NCI-H345 (cell line): ENCODE measurements at regions not wholly inside any gene's neighbourhood (a gene's known extent, or its start where the extent isn't known, plus 50 kb on each side); places are given as distances from the start of the nearest gene placed in this dataset.
A peak's percentile ranks its signal among the peaks of the same experiment; 100 is the strongest.

ENCODE experiments used
- DNase-seq: peaks from one replicate; lab custom pipeline; 2025; lab: John Stamatoyannopoulos, UW

- DNase-seq, result peak; percentile 33
Observed at GRCh38 chr18:37946324-37946723, 380.7 kb upstream of the CELF4 start.

GRCh38 chr18:37944700-37945270, 379.2 kb upstream of the CELF4 start:
- DNase-seq, result no peak

DNA sequence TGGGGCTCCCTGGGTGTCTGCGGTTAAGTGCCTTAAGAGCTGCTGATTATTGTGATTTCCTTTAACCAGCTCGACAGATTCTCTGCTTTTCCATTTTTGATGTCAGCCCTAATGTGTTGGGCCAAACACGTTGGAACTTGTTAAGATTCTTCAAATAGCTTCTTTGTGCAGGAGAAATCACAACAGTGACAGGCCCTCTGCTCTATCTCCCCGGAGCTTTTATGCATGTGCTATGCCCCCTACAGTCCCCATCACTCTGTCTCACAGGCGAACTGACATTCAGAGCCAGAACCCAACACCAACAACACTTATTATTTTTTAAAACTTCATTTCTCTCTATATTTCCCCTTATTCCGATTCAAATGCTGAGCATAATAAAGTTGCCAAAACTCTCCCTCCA, 371.7 kb upstream of the CELF4 start:
- no peak for DNase-seq

DNA sequence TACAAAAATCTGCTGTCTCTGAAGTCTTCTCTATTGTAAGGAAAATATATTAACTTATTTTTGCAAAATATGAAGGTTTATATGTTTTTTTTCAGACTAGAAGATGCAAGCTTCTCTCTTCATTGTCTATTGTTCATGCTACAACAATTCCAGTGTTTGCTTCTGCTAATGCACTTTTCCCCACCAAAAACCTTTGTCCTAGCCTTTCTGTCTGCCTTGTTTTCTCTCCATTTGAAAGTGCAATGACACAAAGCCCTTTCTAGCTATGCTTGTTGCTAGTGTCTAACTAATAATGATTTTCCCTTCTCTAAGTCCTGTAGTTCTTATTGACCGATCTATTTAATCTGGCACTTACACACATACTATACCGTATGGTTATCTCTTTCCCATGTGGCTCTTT, 369.5 kb upstream of the CELF4 start:
- DNase-seq, result no peak

DNA sequence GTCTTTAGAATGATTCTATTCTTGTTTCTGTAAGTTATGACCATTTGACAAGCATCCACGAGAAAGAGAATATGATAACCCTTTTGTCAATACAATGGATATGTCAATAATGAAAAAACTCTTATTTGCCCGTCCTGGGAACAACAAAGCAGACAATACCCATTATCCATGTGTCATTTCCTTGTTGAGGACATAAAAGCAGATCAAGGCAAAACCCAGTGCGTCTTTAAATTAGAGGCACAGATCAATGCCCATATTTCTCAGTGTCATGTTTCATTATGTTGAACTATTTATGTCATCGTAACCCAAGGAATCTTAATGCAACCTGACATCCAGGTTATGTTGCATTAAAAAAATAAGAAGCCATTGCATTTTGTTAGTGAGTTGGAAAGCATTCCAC, 365.0 kb upstream of the CELF4 start:
- DNase-seq, result no peak

- DNase-seq, result no peak
Observed at GRCh38 chr18:37922162-37922561, 356.6 kb upstream of the CELF4 start.

DNA sequence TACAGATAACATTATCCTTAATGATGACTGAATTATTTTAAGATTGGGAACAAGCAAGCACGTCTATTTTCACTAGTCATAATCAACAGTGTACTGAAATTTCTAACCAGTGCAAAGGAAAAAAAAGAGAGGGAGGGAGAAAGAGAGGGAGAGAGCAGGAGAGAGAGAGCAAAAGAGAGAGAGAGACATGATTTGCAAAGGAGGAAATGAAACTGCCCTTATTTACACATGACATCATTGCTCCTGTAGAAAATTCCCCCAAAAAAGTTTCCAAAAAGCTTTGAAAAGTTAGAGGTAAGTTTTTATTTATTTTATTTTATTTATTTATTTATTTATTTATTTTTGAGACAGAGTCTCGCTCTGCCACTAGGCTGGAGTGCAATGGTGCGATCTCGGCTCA, 355.3 kb upstream of the CELF4 start:
- no peak for DNase-seq

DNA sequence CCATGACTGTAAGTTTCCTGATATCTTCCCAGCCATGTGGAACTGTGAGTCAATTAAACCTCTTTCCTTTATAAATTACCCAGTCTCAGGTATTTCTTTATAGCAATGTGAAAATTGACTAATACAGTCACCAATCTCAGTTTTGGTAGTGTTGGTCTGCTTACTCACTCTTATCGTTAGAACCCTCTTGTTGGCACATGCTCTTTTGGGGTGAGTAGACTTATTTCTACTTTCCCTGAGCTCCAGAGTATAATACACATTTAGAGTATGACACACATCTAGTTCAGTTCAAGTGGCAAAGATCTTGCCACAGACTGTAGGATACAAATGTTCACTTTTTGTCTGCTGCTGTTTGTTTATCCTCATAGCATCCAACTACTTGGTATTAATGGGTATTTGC, 347.5 kb upstream of the CELF4 start:
- no peak for DNase-seq

GRCh38 chr18:37902344-37902743, 336.7 kb upstream of the CELF4 start:
- DNase-seq, result no peak

DNA sequence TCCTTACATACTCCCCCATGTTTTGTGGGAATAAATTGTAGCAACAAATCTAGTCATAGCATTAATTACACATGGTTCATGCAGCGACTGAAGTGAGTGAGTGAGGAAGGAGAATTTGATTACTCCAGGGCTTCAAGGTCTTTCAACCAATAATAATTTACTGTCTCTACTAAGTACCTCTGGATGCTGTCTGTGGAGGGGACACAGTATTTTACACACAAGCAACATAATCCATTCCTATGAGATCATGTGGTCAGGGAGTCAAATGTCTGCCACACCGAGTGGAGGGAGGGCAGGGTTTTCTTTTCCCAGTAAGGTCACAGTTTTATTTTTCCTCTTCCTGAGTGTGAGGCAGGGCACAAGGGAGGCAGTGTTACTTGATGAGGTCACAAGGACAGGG, 334.7 kb upstream of the CELF4 start:
- no peak for DNase-seq

GRCh38 chr18:37889963-37890362, 324.4 kb upstream of the CELF4 start:
- no peak for DNase-seq

- DNase-seq, result no peak
Observed at GRCh38 chr18:37874721-37875120, 309.1 kb upstream of the CELF4 start.

- no peak for DNase-seq
Observed at GRCh38 chr18:37873416-37873815, 307.8 kb upstream of the CELF4 start.

GRCh38 chr18:37872562-37872961, 307.0 kb upstream of the CELF4 start:
- DNase-seq, result no peak

- no peak for DNase-seq
Observed at GRCh38 chr18:37871561-37871960, 306.0 kb upstream of the CELF4 start.

- no peak for DNase-seq
Observed at GRCh38 chr18:37869051-37869450, 303.5 kb upstream of the CELF4 start.

DNA sequence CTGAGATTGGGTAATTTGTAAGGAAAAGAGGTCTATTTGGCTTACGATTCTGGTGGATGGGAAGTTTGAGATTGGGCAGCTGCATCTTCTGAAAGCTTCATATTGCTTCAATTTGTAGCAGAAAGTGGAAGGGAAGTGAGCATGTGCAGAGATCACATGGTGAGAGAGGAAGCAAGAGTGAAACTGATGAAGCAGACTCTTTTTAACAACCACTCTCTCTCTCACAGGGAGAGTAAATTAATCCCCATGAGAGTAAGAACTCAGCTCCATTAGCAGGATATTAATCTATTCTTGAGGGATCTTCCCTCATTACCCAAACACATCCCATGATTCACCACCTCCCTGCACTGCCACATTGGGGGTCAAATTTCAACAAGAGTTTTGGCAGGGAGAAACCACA, 298.5 kb upstream of the CELF4 start:
- DNase-seq, result no peak

GRCh38 chr18:37861981-37862380, 296.4 kb upstream of the CELF4 start:
- no peak for DNase-seq

GRCh38 chr18:37854396-37854795, 288.8 kb upstream of the CELF4 start:
- no peak for DNase-seq

- no peak for DNase-seq
Observed at GRCh38 chr18:37853706-37854105, 288.1 kb upstream of the CELF4 start.

DNA sequence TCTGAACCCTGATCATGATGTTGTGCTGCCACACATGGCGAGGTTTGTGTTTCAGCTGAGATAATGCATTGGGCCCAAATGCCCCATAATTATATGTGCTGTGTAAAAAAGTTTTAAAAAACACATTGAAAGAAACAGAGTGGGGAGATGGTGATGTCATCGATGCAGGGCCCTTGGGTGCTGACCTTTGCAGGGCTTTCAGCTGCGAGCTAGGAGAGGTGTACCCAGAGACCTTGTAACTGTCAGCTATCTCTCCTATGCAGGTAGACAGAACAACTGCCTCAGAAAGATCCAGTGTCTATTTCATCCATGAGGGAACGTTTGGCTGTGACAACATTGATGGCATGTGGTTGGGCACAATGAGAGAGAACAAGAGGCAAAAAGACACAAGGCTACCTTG, 286.9 kb upstream of the CELF4 start:
- DNase-seq, result no peak

- DNase-seq, result no peak
Observed at GRCh38 chr18:37847544-37847943, 281.9 kb upstream of the CELF4 start.

- no peak for DNase-seq
Observed at GRCh38 chr18:37846996-37847395, 281.4 kb upstream of the CELF4 start.

GRCh38 chr18:37845498-37845897, 279.9 kb upstream of the CELF4 start:
- DNase-seq, result no peak
